HG03469 (cell line): ENCODE measurements at regions not wholly inside any gene's neighbourhood (a gene's known extent, or its start where the extent isn't known, plus 50 kb on each side); places are given as distances from the start of the nearest gene placed in this dataset.
"Not testable (repeated sequence)": the region's sequence is repeated elsewhere in the genome, so short reads cannot be mapped to it uniquely, and the experiment has no call there.

Experiments used
- ATAC-seq: cut with Tn5 transposase; IDR thresholded peaks from one replicate; pipeline ENCODE4 v1.9.1; 2021; ENCODE audit warnings: mild to moderate bottlenecking, moderate library complexity, moderate number of reproducible peaks; ENCODE audit not compliant: unreplicated experiment

DNA sequence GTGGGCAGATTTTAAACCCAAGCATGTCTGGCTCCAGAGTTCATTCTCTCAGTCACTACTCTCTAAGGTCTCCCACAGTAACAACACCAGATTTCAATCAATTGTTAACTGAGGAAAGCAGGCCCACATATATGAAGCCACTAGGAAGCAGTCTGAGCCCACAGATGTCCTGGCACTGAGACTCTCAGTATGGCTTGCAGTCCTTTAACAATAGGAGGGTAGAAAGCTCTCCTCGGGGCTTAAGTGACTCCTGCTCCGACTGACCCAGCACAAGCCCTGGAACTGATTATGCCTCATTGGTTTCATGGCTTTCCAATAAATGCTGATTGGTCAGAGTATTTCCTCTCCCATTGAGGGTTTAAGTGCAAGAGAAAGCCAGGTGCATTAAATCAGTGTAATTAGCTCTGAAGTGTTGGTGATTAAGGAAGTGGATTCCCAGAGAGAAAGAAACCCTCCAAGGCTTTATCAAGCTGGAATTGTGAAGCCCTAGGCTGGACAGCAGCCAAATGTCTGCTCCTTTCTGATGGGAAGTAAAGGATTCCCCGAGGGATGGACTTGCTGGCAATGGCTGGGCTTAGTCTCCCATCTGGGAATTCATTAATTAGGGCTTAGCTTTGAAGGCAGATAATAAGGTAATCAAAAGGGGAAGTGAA lies 76.6 kb upstream of the PROKR2 start:
- no peak for ATAC-seq

GRCh38 chr20:5390720-5391119 lies 74.0 kb upstream of the PROKR2 start:
- no peak for ATAC-seq

- ATAC-seq: not testable (repeated sequence)
These were observed 70.1 kb upstream of the PROKR2 start for GRCh38 chr20:5386846-5387245.

GRCh38 chr20:5381527-5381926 lies 64.8 kb upstream of the PROKR2 start:
- ATAC-seq: not testable (repeated sequence)

DNA sequence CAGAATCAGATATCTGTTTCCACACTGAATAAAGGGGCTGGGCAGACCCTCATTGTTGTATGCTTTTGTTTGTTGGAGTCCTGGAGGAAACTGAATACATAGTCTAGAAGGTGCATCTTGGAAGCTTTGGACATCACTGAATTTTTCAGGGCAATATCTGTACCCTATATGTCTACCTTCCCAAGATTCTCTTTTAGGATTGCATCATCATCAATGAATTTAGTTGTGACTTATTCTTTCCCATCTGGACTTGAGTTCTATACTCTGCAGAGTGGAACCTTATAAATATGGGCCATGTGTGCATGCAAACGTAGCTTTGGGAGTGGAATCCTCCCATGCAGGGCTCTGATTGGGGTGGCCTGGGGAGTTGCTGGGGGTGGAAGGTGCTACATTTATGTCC lies 60.7 kb upstream of the PROKR2 start:
- no peak for ATAC-seq

DNA sequence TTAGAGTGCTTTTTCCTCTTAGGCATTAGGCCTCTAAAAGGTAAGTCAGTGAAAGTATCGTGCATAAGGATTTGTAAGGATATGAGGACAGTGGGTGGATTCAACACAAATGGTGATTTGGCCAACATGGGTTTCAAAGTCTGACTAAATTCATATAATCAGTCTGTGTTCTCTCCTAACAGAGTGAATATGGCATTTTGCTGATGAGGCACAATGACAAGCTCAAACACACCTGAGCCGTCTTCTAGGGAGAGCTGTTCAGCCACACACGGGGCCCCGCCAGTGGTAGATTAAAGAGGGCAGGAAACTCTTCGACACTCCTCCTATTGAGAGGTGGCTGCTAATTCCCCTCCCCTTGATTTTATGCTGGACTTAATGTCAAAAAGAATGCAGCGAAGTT lies 59.5 kb upstream of the PROKR2 start:
- no peak for ATAC-seq

GRCh38 chr20:5374171-5374570 lies 57.4 kb upstream of the PROKR2 start:
- no peak for ATAC-seq

GRCh38 chr20:5372371-5372770 lies 55.6 kb upstream of the PROKR2 start:
- ATAC-seq: no peak

DNA sequence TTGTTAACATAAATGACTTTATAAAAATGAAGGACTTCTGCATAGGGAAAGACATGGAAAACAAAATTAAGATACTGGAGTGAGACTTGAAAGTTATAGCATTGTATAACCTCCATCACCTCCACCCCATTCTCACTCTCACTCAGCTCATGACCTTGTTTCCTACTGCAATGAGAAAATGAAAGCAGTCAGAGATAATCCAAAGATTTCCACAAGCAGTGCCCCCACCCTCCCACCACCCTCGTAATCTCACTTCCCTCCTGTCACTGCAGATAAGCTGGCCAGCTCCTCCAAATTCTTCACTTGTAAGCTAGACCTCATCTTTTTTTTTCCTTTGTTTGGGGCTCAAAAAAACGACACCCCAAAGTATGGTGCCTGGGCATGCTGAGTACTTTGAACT lies 52.9 kb upstream of the PROKR2 start:
- ATAC-seq: no peak
